Spleen (tissue), 7 donors: ENCODE measurements at regions not wholly inside any gene's neighbourhood (a gene's known extent, or its start where the extent isn't known, plus 50 kb on each side); places are given as distances from the start of the nearest gene placed in this dataset.

ENCODE experiments used
- POLR2A ChIP-seq, 3 donors: fragments of 450-650 bp; IDR thresholded peaks; one replicate each; pipeline ENCODE4 v1.5.1; 2017; ENCODE audit warnings: antibody characterized with exemption in 3 of 3, mild to moderate bottlenecking in 1 of 3
- TF ChIP-seq, protein P1 (sequence below), 11 experiments: fragments of 200-600 bp in 7 of 11; fragments of 450-650 bp in 4 of 11; sonication (generic) in 4 of 11; IDR thresholded peaks in 8 of 11; conservative IDR thresholded peaks in 3 of 11; 1 replicate in 7 of 11; 2 replicates in 4 of 11; pipeline versions ENCODE4 v1.4.0 to v1.8.0; 2016 to 2021; ENCODE audit warnings: antibody characterized with exemption in 11 of 11, inconsistent platforms in 4 of 11, mild to moderate bottlenecking in 1 of 11
- donor health status: DM: no; HTN: no; CAD: no; lungs with moderate emphysema.
- donor health status: DM: no; HTN: no; CAD: no.
- donor health status: DM: no; HTN: no; CAD: no.

DNA sequence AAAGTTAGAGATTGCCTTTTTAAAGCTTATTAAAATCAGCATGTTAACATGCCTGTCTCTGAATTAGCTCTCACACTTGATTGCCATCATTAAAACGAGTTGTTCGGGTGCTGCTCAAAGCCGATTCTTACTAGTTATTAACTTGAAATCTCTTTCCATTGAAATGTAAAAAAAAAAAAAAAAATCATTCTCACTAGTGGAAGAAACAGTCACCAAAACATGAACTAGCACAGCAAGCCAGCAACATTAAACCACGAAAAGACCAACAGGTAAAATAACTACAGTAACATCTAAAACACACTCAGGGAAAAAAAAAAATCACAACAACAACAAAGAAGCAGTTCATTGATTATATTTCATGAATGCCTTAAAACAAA, 264.5 kb downstream of the MEIS1 start:
- TF ChIP-seq, protein P1, sequence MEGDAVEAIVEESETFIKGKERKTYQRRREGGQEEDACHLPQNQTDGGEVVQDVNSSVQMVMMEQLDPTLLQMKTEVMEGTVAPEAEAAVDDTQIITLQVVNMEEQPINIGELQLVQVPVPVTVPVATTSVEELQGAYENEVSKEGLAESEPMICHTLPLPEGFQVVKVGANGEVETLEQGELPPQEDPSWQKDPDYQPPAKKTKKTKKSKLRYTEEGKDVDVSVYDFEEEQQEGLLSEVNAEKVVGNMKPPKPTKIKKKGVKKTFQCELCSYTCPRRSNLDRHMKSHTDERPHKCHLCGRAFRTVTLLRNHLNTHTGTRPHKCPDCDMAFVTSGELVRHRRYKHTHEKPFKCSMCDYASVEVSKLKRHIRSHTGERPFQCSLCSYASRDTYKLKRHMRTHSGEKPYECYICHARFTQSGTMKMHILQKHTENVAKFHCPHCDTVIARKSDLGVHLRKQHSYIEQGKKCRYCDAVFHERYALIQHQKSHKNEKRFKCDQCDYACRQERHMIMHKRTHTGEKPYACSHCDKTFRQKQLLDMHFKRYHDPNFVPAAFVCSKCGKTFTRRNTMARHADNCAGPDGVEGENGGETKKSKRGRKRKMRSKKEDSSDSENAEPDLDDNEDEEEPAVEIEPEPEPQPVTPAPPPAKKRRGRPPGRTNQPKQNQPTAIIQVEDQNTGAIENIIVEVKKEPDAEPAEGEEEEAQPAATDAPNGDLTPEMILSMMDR (IDR thresholded peaks at IDR 0.05 in 8 of 11, conservative IDR thresholded peaks at IDR 0.05 in 3 of 11) = no peak
- no peak for TF ChIP-seq POLR2A (IDR thresholded peaks at IDR 0.05)
